Ovary (tissue), 7 donors: ENCODE measurements at regions not wholly inside any gene's neighbourhood (a gene's known extent, or its start where the extent isn't known, plus 50 kb on each side); places are given as distances from the start of the nearest gene placed in this dataset.

Experiments used
- DNase-seq, 5 donors: peaks; one replicate each; pipeline ENCODE4 v3.0.0-alpha.2; 2019 to 2020
- H3K27ac ChIP-seq, 2 donors: fragments of 200-600 bp; one replicate each; pipeline versions ENCODE4 v1.5.1 to v1.8.0; 2019 to 2022
- H3K27me3 ChIP-seq: fragments of 200-600 bp; one replicate; pipeline ENCODE4 v1.8.0; 2022
- H3K36me3 ChIP-seq: fragments of 200-600 bp; sonication (generic); one replicate; pipeline ENCODE4 v1.5.1; 2019
- H3K4me1 ChIP-seq: one replicate; pipeline ENCODE4 v1.8.1; 2013; ENCODE audit warnings: mild to moderate bottlenecking, moderate library complexity; ENCODE audit not compliant: insufficient read depth
- H3K4me3 ChIP-seq: fragments of 200-600 bp; sonication (generic); one replicate; pipeline ENCODE4 v1.5.1; 2017
- H3K9me3 ChIP-seq, 2 donors: fragments of 200-600 bp in 1 of 2; sonication (generic) in 1 of 2; one replicate each; pipeline versions ENCODE4 v1.5.1 to v1.8.1; 2013 to 2019; ENCODE audit warnings: mild to moderate bottlenecking in 1 of 2, moderate library complexity in 1 of 2
- EP300 ChIP-seq: sonication (generic); formaldehyde crosslinking; IDR thresholded peaks from one replicate; pipeline ENCODE4 v1.6.1; 2017; ENCODE audit warnings: antibody characterized with exemption
- POLR2A ChIP-seq: fragments of 450-650 bp; IDR thresholded peaks from one replicate; pipeline ENCODE4 v1.6.1; 2017; ENCODE audit warnings: antibody characterized with exemption, mild to moderate bottlenecking, moderate library complexity
- WGBS, 3 donors: extraction: QIAGEN DNeasy Blood & Tissue Kit in 1 of 3; methylation state at CpG; one replicate each; pipeline versions ENCODE4 v1.1.5 to v1.1.7; 2013 to 2017; 5-methylcytosine and 5-hydroxymethylcytosine counted together
- intact Hi-C, 4 donors: fragments of 100-400 bp; cut with DNase I; formaldehyde crosslinking; loops; one replicate each; pipeline versions ENCODE4 v1.11.0 to v1.15.1; 2022 to 2023
- TF ChIP-seq, protein P1 (sequence below), 3 donors: fragments of 450-650 bp in 2 of 3; fragments of 200-600 bp in 1 of 3; IDR thresholded peaks; one replicate each; pipeline versions ENCODE4 v1.5.1 to v1.8.0; 2016 to 2022; ENCODE audit warnings: antibody characterized with exemption in 3 of 3, mild to moderate bottlenecking in 1 of 3
- donor health status: DM: no; HTN: no; CAD: no; lungs with moderate emphysema.
- donor health status: DM: no; HTN: no; CAD: no.
- donor health status: Bipolar disorder and iron deficiency.
- donor health status: DM: no; HTN: no; CAD: no.
- donor health status: DM: yes; HTN: yes; CAD: no.

DNA sequence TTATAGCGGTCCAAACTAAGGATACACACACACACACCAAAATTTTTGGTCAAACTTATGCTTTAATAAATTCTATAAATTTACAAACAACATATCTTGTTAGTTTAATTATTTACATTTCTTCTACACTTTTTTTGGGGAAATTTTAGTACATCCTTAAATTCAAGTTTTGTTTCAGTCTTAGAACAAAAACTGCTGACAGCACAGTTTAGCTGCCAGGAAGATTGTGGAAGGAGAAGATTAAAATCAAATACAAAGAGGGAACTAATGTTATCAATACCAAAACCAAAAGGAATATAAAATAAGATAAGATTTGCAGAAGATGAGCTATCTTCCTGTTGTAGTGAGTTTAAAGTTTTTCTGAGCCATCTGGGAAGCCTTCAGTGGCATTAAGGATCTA, 368.8 kb downstream of the AASDHPPT start:
- TF ChIP-seq EP300 (no peak), POLR2A (no peak)
- TF ChIP-seq, protein P1, sequence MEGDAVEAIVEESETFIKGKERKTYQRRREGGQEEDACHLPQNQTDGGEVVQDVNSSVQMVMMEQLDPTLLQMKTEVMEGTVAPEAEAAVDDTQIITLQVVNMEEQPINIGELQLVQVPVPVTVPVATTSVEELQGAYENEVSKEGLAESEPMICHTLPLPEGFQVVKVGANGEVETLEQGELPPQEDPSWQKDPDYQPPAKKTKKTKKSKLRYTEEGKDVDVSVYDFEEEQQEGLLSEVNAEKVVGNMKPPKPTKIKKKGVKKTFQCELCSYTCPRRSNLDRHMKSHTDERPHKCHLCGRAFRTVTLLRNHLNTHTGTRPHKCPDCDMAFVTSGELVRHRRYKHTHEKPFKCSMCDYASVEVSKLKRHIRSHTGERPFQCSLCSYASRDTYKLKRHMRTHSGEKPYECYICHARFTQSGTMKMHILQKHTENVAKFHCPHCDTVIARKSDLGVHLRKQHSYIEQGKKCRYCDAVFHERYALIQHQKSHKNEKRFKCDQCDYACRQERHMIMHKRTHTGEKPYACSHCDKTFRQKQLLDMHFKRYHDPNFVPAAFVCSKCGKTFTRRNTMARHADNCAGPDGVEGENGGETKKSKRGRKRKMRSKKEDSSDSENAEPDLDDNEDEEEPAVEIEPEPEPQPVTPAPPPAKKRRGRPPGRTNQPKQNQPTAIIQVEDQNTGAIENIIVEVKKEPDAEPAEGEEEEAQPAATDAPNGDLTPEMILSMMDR (IDR thresholded peaks at IDR 0.05) = no peak
- 96 to 100% (median 97%) methylated on average over 1 of the region's 1 CpG for WGBS, 3 donors

DNA sequence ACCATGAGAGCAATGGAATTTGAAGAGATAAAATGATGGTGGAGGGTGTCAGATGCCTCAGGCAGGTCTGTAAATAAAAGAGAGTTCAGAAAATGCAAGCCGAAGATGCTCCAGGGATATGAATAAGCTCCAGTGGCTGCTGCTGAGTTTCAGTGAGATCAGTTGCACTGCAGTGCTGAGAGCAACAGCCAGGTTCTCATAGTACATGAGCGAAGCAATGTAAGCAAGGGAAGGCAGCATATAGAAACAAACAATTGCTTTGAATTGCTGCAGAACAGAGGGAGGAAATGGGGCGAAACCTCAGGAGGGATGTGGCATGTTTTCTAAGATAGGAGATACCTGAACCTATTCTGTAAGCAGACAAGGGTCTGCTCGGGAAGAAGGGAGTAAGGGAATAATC, 369.5 kb downstream of the AASDHPPT start:
- WGBS, 3 donors = 26 to 47% (median 43%) methylated on average over 4 of the region's 4 CpGs
- Histone ChIP-seq H3K27ac (no peak overlapping the region), H3K27me3 (no peaks in the 10 kb centered on the region), H3K9me3 (no peaks in the 10 kb centered on the region), H3K36me3 (no peaks in the 10 kb centered on the region), H3K4me3 (no peak overlapping the region), H3K4me1 (no peaks in the 10 kb centered on the region)
- TF ChIP-seq, protein P1 (IDR thresholded peaks at IDR 0.05) = no peak
- TF ChIP-seq POLR2A (no peak), EP300 (no peak)
- no peak for DNase-seq
- intact Hi-C loops = no loop called here

More for the DNA sequence above, 368.8 kb downstream of the AASDHPPT start:
- Histone ChIP-seq H3K27ac (no peak overlapping the region), H3K36me3 (no peaks in the 10 kb centered on the region), H3K4me3 (no peak overlapping the region), H3K27me3 (no peaks in the 10 kb centered on the region), H3K9me3 (no peaks in the 10 kb centered on the region), H3K4me1 (no peaks in the 10 kb centered on the region)
- intact Hi-C loops = no loop called here
- no peak for DNase-seq

DNA sequence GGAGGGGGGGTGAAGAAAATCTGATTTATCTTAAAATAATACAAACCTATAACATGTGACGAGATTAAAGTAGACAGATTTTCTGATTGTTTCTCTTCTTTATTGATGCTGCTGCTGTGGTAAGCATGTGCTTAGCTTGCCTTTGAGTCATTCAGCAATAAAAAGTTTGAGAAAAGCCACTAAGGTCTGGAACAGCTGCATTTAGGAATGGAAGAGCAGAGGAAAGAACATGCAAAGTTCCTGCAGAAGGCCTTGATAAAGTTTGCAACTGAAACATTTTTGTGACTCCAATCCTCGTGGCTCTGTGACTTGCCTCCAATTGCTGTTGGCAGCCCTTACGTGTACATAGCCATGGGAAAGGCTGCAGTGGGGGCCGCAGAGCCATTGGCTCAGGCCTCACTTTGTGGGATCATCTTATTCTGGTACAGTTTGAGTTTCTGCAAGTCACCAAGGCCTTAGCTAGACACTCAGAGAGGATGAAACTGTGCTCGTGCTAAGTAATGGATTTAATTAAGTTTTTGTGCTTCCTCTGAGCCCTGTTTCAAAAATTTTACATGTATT, 370.2 kb downstream of the AASDHPPT start:
- H3K4me3 ChIP-seq = no peak overlapping the region
- no peaks in the 10 kb centered on the region for H3K9me3 ChIP-seq
- no peak overlapping the region for H3K27ac ChIP-seq
- WGBS, 3 donors = 64 to 79% (median 77%) methylated on average over 5 of the region's 5 CpGs
- H3K27me3 ChIP-seq = no peaks in the 10 kb centered on the region
- intact Hi-C loops = no loop called here
- TF ChIP-seq EP300 = no peak
- H3K4me1 ChIP-seq = no peaks in the 10 kb centered on the region
- H3K36me3 ChIP-seq = no peaks in the 10 kb centered on the region
- no peak for DNase-seq

DNA sequence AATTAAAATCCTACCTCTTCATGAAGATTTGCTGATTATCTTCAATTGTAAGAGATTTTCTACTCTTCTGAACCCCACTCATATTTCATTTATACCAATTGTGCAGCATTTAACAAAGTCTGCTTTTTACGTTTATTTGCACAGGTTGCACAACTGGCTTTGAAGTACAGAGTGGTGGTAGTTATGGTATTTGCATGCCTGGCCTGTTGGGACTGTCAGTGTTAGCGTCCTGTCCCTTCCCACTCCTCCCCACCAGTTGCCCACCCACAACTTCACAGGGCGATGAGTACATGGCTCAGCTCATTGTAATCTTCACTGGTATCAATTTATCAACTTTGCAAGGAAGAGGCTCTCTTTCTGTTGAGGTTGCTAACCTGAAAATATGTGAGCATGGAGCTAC, 372.3 kb downstream of the AASDHPPT start:
- Histone ChIP-seq H3K27ac (no peak overlapping the region), H3K9me3 (no peaks in the 10 kb centered on the region), H3K36me3 (no peaks in the 10 kb centered on the region), H3K4me3 (no peak overlapping the region), H3K27me3 (no peaks in the 10 kb centered on the region), H3K4me1 (no peaks in the 10 kb centered on the region)
- TF ChIP-seq EP300 (no peak), POLR2A (no peak)
- TF ChIP-seq, protein P1 (IDR thresholded peaks at IDR 0.05) = no peak
- WGBS, 3 donors = 85 to 93% (median 88%) methylated on average over 3 of the region's 3 CpGs
- intact Hi-C loops = no loop called here
- DNase-seq = no peak

DNA sequence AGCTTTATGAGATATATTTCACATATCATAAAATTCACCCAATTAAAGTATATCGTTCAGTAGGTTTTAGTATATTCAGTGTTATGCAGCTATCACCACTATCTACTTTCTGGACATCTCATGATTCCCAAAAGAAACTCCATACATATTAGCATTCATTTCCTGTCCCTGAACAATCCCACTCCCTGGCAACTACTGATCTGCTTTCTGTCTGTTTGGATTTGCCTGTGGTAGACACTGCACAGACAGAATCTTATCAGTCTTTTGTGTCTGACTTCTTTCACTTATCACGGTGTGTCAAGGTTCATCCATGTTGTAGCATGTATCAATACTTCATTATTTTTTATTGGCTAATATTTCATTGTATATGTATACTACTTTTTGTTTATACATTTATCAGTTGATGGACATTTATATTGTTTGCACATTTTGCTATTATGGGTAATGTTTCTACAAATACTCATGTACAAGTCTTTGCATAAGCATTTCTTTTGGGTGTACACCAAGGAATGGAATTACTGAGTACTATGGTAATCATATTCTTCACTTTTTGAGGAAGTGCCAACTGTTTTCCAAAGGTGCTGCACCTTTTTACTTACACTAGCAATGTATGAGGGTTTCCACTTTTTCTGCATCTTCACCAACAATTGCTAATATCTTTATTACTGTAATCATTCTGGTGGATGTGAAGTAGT, 373.9 kb downstream of the AASDHPPT start:
- Histone ChIP-seq H3K36me3 (no peaks in the 10 kb centered on the region), H3K27me3 (no peaks in the 10 kb centered on the region), H3K4me1 (no peaks in the 10 kb centered on the region), H3K27ac (no peak overlapping the region), H3K4me3 (no peak overlapping the region), H3K9me3 (no peaks in the 10 kb centered on the region)
- TF ChIP-seq EP300 = no peak
- no peak for TF ChIP-seq POLR2A
- TF ChIP-seq, protein P1 (IDR thresholded peaks at IDR 0.05) = no peak
- 38 to 65% (median 61%) methylated on average over 2 of the region's 2 CpGs for WGBS, 3 donors
- intact Hi-C loops = no loop called here
- no peak for DNase-seq
